ENCODE measurements at regions not wholly inside any gene's neighbourhood (a gene's known extent, or its start where the extent isn't known, plus 50 kb on each side); places are given as distances from the start of the nearest gene placed in this dataset.
"Not testable (repeated sequence)": the region's sequence is repeated elsewhere in the genome, so short reads cannot be mapped to it uniquely, and the experiment has no call there.

DNA sequence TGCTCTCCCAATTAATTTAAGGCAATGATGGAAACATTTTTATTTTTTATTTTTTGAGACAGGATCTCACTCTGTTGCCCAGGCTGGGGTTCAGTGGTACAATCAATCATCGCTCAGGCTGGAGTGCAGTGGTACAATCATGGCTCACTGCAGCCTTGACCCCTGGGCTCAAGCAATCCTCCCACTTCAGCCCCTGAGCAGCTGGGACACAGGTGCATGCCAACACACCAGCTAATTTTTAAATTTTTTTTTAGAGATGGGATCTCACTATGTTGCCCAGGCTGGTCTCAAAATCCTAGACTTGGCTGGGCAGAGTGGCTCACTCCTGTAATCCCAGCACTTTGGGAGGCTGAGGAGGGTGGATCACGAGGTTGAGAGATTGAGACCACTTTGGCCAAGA lies 126.1 kb upstream of the PTBP2 start:
- TF ChIP-seq, protein P1, sequence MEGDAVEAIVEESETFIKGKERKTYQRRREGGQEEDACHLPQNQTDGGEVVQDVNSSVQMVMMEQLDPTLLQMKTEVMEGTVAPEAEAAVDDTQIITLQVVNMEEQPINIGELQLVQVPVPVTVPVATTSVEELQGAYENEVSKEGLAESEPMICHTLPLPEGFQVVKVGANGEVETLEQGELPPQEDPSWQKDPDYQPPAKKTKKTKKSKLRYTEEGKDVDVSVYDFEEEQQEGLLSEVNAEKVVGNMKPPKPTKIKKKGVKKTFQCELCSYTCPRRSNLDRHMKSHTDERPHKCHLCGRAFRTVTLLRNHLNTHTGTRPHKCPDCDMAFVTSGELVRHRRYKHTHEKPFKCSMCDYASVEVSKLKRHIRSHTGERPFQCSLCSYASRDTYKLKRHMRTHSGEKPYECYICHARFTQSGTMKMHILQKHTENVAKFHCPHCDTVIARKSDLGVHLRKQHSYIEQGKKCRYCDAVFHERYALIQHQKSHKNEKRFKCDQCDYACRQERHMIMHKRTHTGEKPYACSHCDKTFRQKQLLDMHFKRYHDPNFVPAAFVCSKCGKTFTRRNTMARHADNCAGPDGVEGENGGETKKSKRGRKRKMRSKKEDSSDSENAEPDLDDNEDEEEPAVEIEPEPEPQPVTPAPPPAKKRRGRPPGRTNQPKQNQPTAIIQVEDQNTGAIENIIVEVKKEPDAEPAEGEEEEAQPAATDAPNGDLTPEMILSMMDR (IDR thresholded peaks at IDR 0.05), result not testable (repeated sequence)
- TF ChIP-seq POLR2A (IDR thresholded peaks at IDR 0.05), result not testable (repeated sequence)
